HG02763 (cell line): ENCODE measurements at regions not wholly inside any gene's neighbourhood (a gene's known extent, or its start where the extent isn't known, plus 50 kb on each side); places are given as distances from the start of the nearest gene placed in this dataset.
"Not testable (repeated sequence)": the region's sequence is repeated elsewhere in the genome, so short reads cannot be mapped to it uniquely, and the experiment has no call there.

ENCODE experiments used
- ATAC-seq: cut with Tn5 transposase; IDR thresholded peaks from one replicate; pipeline ENCODE4 v1.9.1; 2021; ENCODE audit warnings: mild to moderate bottlenecking, moderate library complexity; ENCODE audit not compliant: unreplicated experiment

DNA sequence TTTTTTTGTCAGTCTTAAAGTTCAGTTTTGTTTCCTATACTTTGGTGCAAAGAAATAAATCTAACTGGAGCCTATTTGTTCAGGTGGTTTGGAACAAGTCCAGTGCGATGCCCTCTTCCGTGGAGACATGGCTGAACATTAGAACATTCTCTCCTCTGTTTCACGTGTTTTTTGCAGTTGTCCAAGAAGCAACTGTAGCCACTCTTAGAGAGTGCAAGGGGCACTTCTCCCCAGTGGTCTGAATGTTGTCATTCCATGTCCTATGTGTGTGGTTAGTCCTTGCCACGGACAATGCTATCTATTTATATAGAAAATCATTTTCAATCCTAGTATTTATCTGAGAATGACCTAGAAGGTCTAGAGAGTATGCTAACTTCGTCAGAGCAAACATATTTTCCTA is 1232.5 kb upstream of the SEL1L start:
- ATAC-seq: no peak

GRCh38 chr14:82766996-82767395 is 1233.3 kb upstream of the SEL1L start:
- no peak for ATAC-seq

GRCh38 chr14:82776958-82777357 is 1243.3 kb upstream of the SEL1L start:
- no peak for ATAC-seq

DNA sequence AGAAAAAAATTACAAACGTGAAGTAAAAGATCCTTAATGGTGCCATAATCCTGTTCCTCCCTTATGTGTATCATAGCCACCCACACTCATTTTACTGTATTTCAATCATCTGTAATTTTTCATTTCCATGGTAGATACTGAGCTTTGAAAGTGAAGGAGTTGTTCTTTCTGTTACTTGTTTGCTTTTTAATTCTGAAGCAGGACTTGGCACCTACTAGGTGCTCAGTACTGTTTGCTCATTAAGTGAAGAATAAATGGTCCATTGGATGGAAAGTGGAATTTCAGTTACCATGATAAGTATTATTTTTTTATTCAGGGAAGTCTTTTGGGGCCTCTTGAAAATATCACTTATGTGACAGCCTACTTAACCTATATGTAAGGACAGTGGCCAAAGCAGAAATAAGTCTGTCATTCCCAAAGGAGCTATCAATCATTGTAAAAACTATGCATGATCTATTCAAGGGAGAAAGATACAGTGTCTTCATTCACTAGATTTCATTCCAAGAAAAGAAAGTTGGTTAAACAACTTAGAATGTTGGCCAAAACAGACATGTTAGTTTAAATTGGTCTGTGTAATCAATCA is 1244.4 kb upstream of the SEL1L start:
- ATAC-seq: no peak

- ATAC-seq: no peak
These were observed 1244.9 kb upstream of the SEL1L start for GRCh38 chr14:82778601-82779000.

DNA sequence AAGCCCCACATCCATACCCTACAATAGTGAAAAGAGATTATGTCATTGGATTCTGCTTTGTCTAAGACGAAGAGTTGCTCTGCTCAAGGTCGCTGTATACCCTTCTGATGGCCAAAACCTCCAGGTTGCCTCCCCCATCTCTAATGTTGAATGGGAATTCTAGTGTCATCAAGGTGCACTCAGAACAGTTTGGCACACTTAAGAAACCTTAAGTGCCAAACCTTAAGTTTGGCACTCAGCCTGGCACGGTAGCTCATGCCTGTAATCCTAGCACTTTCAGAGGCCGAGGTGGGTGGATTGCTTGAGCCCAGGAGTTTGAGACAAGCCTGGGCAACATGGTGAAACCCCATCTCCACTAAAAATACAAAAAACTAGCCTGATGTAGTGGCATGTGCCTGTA is 1245.6 kb upstream of the SEL1L start:
- ATAC-seq: no peak

GRCh38 chr14:82785756-82786482 is 1252.3 kb upstream of the SEL1L start:
- ATAC-seq: no peak

- no peak for ATAC-seq
These were observed 1252.8 kb upstream of the SEL1L start for GRCh38 chr14:82786483-82786880.

GRCh38 chr14:82796086-82796485 is 1262.4 kb upstream of the SEL1L start:
- ATAC-seq: no peak

GRCh38 chr14:82798276-82798675 is 1264.6 kb upstream of the SEL1L start:
- ATAC-seq: no peak

GRCh38 chr14:82805892-82806825 is 1272.5 kb upstream of the SEL1L start:
- ATAC-seq: no peak

- ATAC-seq: no peak
These were observed 1277.6 kb upstream of the SEL1L start for GRCh38 chr14:82811246-82811645.

- not testable (repeated sequence) for ATAC-seq
These were observed 1280.7 kb upstream of the SEL1L start for GRCh38 chr14:82814339-82814738.

GRCh38 chr14:82830596-82830995 is 1296.9 kb upstream of the SEL1L start:
- ATAC-seq: no peak

DNA sequence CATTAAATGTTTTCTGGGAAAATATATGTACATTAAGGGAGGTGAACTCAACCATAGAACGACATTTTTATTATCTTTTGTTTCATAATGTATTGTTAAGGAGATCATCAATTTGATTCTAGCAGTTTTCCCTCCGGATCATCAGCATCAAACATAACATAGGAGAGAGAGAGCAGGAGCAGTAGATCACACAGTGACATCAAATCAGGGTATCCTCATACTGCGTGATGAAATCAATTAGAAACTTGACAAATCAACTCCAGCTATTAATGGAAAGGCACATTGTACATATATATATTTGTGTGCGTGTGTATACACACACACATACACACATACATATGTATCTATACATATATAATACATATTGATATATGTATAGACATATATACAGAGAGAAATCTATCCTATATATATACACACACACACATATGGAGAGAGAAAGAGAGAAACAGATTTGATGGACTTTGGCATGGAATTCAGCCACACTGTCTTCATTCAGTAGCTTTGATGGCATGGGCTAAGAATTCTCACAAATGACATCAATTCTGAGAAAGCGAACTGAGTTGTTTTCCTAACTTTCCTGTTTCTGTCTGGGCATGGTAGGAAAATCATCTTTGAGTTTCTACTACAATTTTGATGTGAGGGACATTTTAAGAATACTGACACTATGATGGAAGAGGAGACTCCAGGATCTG is 1302.8 kb upstream of the SEL1L start:
- ATAC-seq: no peak

DNA sequence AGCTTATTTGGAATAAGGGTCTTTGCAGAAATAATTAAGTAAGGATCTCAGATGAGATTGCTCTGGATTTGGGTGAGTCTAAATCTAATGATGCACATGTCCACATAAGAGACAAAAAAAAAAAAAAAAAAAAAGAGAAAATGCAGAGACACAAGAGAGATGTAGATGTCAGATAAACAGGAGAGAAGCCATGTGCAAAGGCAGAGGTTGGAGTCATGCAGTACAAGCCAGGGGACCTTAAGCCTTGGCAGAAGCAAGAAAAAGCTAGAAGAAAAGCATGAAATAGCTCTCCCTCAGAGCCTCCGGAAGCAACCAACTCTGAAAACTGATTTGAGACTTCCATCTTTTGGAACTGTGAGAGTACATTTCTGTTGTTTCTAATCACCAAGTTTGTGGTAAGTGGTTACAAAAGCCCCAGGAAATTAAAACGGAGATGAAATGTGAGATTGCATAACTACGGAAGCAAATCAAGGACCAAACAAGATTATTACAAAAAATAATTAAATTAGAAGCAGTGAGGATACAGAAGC is 1304.0 kb upstream of the SEL1L start:
- no peak for ATAC-seq

DNA sequence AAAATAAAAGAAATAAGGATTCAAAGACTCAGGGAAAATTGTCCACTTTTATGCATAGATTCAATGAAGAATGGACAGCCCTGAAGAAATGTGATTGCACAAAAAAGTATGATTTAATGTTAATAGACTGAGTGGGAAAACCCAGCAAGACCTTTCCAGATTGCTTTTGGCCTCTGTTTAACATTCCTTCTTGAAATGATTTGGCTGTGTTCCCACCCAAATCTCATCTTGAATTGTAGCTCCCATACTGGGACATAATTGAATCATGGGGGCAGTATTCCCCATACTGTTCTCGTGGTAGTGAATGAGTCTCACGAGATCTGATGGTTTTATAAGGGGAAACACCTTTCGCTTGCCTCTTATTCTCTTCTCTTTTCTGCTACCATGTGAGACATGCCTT is 1316.9 kb upstream of the SEL1L start:
- ATAC-seq: no peak

- ATAC-seq: no peak
These were observed 1320.5 kb upstream of the SEL1L start for GRCh38 chr14:82854131-82854530.

- ATAC-seq: no peak
These were observed 1321.2 kb upstream of the SEL1L start for GRCh38 chr14:82854901-82855300.

GRCh38 chr14:82855912-82856391 is 1322.3 kb upstream of the SEL1L start:
- no peak for ATAC-seq

DNA sequence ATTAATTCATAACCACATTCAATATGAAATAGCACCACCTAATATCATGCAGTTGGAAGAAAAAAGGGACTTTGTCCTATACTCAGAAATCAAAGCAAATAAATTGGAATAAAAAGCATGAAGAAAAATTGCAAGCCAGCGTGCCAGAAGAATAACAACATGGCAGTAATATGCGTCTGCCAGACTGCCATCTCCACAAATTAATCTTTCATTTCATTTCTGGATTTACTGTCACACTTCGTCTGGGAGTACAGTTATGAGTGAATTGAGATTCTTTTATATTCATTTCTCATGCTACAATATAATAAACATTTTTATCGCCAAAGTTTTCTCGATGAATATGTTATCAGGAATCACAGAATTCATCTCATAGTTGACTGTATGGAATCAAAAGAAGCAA is 1327.7 kb upstream of the SEL1L start:
- ATAC-seq: no peak
